IMR-90 (cell line): ENCODE measurements at regions not wholly inside any gene's neighbourhood (a gene's known extent, or its start where the extent isn't known, plus 50 kb on each side); places are given as distances from the start of the nearest gene placed in this dataset.

Source experiments
- ATAC-seq: fragments of 200-7000 bp; cut with Tn5 transposase; 2 replicates; pipeline ENCODE4 v1.9.1; 2020; ENCODE audit warnings: low read depth, mild to moderate bottlenecking, moderate library complexity
- BruUV-seq: library from RNA; stranded (reverse); fragments of 400-500 nt; replicated peaks from 2 replicates; lab custom pipeline; 2021; lab: Mats Ljungman, UMichigan
- CTCF ChIA-PET: fragments of 300-600 bp; formaldehyde crosslinking; extraction: SDS; loops from one replicate; lab custom pipeline; 2021; ENCODE audit warnings: antibody characterized with exemption; lab: Yijun Ruan, JAX
- POLR2A ChIA-PET: fragments of 300-600 bp; sonication (Branson Sonifier 250); formaldehyde crosslinking; loops from one replicate; lab custom pipeline; 2022; ENCODE audit warnings: antibody characterized with exemption; ENCODE audit not compliant: unreplicated experiment; lab: Charles Lee
- DNase-seq: peaks from one replicate; pipeline ENCODE4 v3.0.0; 2013
- H2AFZ ChIP-seq: replicated peaks from 2 replicates; pipeline ENCODE3; 2013; ENCODE audit warnings: low read length, mild to moderate bottlenecking; ENCODE audit not compliant: poor library complexity
- H2AK5ac ChIP-seq: 2 replicates; pipeline ENCODE4 v1.6.1; 2013; ENCODE audit warnings: low read depth, low read length, inconsistent platforms
- H2AK9ac ChIP-seq: replicated peaks from 2 replicates; pipeline ENCODE3; 2013; ENCODE audit warnings: mild to moderate bottlenecking, low read depth, low read length, moderate library complexity; ENCODE audit not compliant: poor library complexity
- H2BK120ac ChIP-seq: 2 replicates; pipeline ENCODE4 v1.6.1; 2013; ENCODE audit warnings: low read depth, low read length, inconsistent platforms
- H2BK15ac ChIP-seq: 3 replicates; pipeline ENCODE4 v1.6.1; 2013; ENCODE audit warnings: low read depth, low read length, inconsistent platforms
- H2BK20ac ChIP-seq: 2 replicates; pipeline ENCODE4 v1.6.1; 2013; ENCODE audit warnings: low read depth, mild to moderate bottlenecking, inconsistent platforms, low read length, moderate library complexity
- H2BK5ac ChIP-seq: 2 replicates; pipeline ENCODE4 v1.6.1; 2013; ENCODE audit warnings: mild to moderate bottlenecking, low read depth, low read length, inconsistent platforms; ENCODE audit not compliant: poor library complexity, severe bottlenecking
- H3K14ac ChIP-seq: replicated peaks from 2 replicates; pipeline ENCODE4 v1.6.1; 2013; ENCODE audit warnings: low read depth, low read length, inconsistent platforms
- H3K18ac ChIP-seq: 2 replicates; pipeline ENCODE4 v1.6.1; 2013; ENCODE audit warnings: low read depth, low read length, control low read depth
- H3K23ac ChIP-seq: 2 replicates; pipeline ENCODE4 v1.6.1; 2013; ENCODE audit warnings: low read depth, low read length, inconsistent platforms
- H3K27ac ChIP-seq: 2 replicates; pipeline ENCODE4 v1.5.1; 2013; ENCODE audit warnings: mild to moderate bottlenecking, control low read depth, low read length; ENCODE audit not compliant: insufficient read depth
- H3K27me3 ChIP-seq: 2 replicates; pipeline ENCODE4 v1.6.1; 2013; ENCODE audit warnings: low read length; ENCODE audit not compliant: control insufficient read depth, insufficient read depth
- H3K36me3 ChIP-seq: 2 replicates; pipeline ENCODE4 v1.6.1; 2013; ENCODE audit warnings: low read length, mixed read lengths; ENCODE audit not compliant: control insufficient read depth, insufficient read depth
- H3K4ac ChIP-seq: 2 replicates; pipeline ENCODE4 v1.6.1; 2013; ENCODE audit warnings: low read depth, low read length, inconsistent platforms
- H3K4me1 ChIP-seq: 2 replicates; pipeline ENCODE4 v1.6.1; 2013; ENCODE audit warnings: low read length, mixed read lengths; ENCODE audit not compliant: control insufficient read depth, insufficient read depth
- H3K4me2 ChIP-seq: 2 replicates; pipeline ENCODE4 v1.6.1; 2013; ENCODE audit warnings: low read depth, mild to moderate bottlenecking, control low read depth, low read length, moderate library complexity
- H3K4me3 ChIP-seq: 2 replicates; pipeline ENCODE4 v1.5.1; 2013; ENCODE audit warnings: low read depth, mild to moderate bottlenecking, control low read depth, low read length, moderate library complexity; ENCODE audit not compliant: insufficient read depth
- H3K56ac ChIP-seq: 2 replicates; pipeline ENCODE4 v1.6.1; 2013; ENCODE audit warnings: low read length, inconsistent platforms; ENCODE audit not compliant: insufficient read depth; ENCODE audit errors: extremely low read depth
- H3K79me1 ChIP-seq, 2 experiments: 2 replicates each; pipeline ENCODE4 v1.6.1; 2013; ENCODE audit warnings: low read length in 2 of 2, inconsistent platforms in 1 of 2, low read depth in 1 of 2
- H3K9ac ChIP-seq: 2 replicates; pipeline ENCODE4 v1.6.1; 2013; ENCODE audit warnings: low read depth, low read length, control low read depth
- H3K9me1 ChIP-seq: 2 replicates; pipeline ENCODE4 v1.6.1; 2013; ENCODE audit warnings: low read length, inconsistent platforms; ENCODE audit not compliant: insufficient read depth
- H3K9me3 ChIP-seq: 2 replicates; pipeline ENCODE4 v1.6.1; 2013; ENCODE audit warnings: low read length; ENCODE audit not compliant: control insufficient read depth, insufficient read depth
- H4K20me1 ChIP-seq: 2 replicates; pipeline ENCODE4 v1.6.1; 2013; ENCODE audit warnings: low read length, inconsistent platforms; ENCODE audit not compliant: insufficient read depth
- H4K5ac ChIP-seq: 2 replicates; pipeline ENCODE4 v1.6.1; 2013; ENCODE audit warnings: mild to moderate bottlenecking, low read depth, low read length, control low read depth
- H4K8ac ChIP-seq, 2 experiments: 2 replicates each; pipeline ENCODE4 v1.6.1; 2013; ENCODE audit warnings: low read depth in 2 of 2, low read length in 2 of 2, control low read depth in 1 of 2, inconsistent platforms in 1 of 2
- H4K91ac ChIP-seq: 2 replicates; pipeline ENCODE4 v1.6.1; 2013; ENCODE audit warnings: low read depth, low read length, inconsistent platforms; ENCODE audit not compliant: insufficient read depth
- BHLHE40 ChIP-seq: fragments of 150-350 bp; IDR thresholded peaks from 2 replicates; pipeline ENCODE4 v1.6.1; 2016; ENCODE audit warnings: mild to moderate bottlenecking, low read depth, low read length
- CEBPB ChIP-seq: IDR thresholded peaks from 2 replicates; pipeline ENCODE4 v1.6.1; 2012; ENCODE audit warnings: low read depth, low read length, improper control_type of control experiment
- CHD1 ChIP-seq: IDR thresholded peaks from 2 replicates; pipeline ENCODE4 v1.6.1; 2012; ENCODE audit warnings: low read depth, low read length, improper control_type of control experiment
- FOS ChIP-seq: fragments of 150-350 bp; IDR thresholded peaks from 2 replicates; pipeline ENCODE4 v1.6.1; 2016; ENCODE audit warnings: low read depth, low read length
- MAFK ChIP-seq: IDR thresholded peaks from 2 replicates; pipeline ENCODE4 v1.6.1; 2012; ENCODE audit warnings: low read depth, low read length, improper control_type of control experiment
- MAZ ChIP-seq: IDR thresholded peaks from 2 replicates; pipeline ENCODE4 v1.6.1; 2012; ENCODE audit warnings: low read depth, mild to moderate bottlenecking, low read length, improper control_type of control experiment, moderate library complexity, borderline replicate concordance
- MXI1 ChIP-seq: IDR thresholded peaks from 2 replicates; pipeline ENCODE4 v1.6.1; 2012; ENCODE audit warnings: low read depth, mild to moderate bottlenecking, low read length, moderate library complexity, borderline replicate concordance
- NFE2L2 ChIP-seq: fragments of 150-350 bp; IDR thresholded peaks from 2 replicates; pipeline ENCODE4 v1.6.1; 2016; ENCODE audit warnings: low read depth, mild to moderate bottlenecking, low read length
- RAD21 ChIP-seq: IDR thresholded peaks from 2 replicates; pipeline ENCODE4 v1.6.1; 2012; ENCODE audit warnings: low read length, improper control_type of control experiment
- RCOR1 ChIP-seq: IDR thresholded peaks from 2 replicates; pipeline ENCODE4 v1.6.1; 2012; ENCODE audit warnings: mild to moderate bottlenecking, low read length, improper control_type of control experiment; ENCODE audit not compliant: insufficient replicate concordance
- SMC3 ChIP-seq: fragments of 150-350 bp; IDR thresholded peaks from 2 replicates; pipeline ENCODE4 v1.6.1; 2016; ENCODE audit warnings: low read depth, mild to moderate bottlenecking, antibody characterized with exemption, low read length, moderate library complexity
- USF2 ChIP-seq: fragments of 150-350 bp; IDR thresholded peaks from 2 replicates; pipeline ENCODE4 v1.6.1; 2017; ENCODE audit warnings: mild to moderate bottlenecking, antibody characterized with exemption, low read length, low read depth
- WGBS, 2 experiments: methylation state at CpG; one replicate each; pipeline versions ENCODE4 v1.1.5 to v1.1.7; 2013; ENCODE audit warnings: missing lambda C conversion rate in 2 of 2; ENCODE audit not compliant: insufficient read length in 1 of 2; ENCODE audit errors: extremely low coverage in 2 of 2; 5-methylcytosine and 5-hydroxymethylcytosine counted together
- dilution Hi-C: fragments of 300-500 bp; cut with HindIII; formaldehyde crosslinking; loops from one replicate; pipeline ENCODE4 v1.14.3; 2018; ENCODE audit warnings: low sequenced_read_pairs; ENCODE audit not compliant: unreplicated experiment
- in situ Hi-C: fragments of 300-500 bp; cut with MboI; formaldehyde crosslinking; loops from 3 replicates; pipeline ENCODE4 v1.14.3; 2019; ENCODE audit warnings: low sequenced_read_pairs, inconsistent platforms, mixed read lengths
- intact Hi-C: fragments of 100-400 bp; cut with micrococcal nuclease; formaldehyde crosslinking; loops from 2 replicates; pipeline ENCODE4 v1.10.0; 2022

GRCh38 chr6:103326760-103327757 lies 1532.7 kb downstream of the HACE1 start:
- Histone ChIP-seq H2AK9ac (no peak overlapping the region), H3K23ac (no peak overlapping the region), H3K9ac (no peak overlapping the region), H2BK15ac (no peak overlapping the region), H2BK120ac (no peak overlapping the region), H3K18ac (no peak overlapping the region), H3K14ac (no peak overlapping the region), H2AK5ac (no peak overlapping the region), H2BK20ac (no peak overlapping the region), H4K5ac (no peak overlapping the region), H3K4me1 (no peaks in the 10 kb centered on the region), H3K4me2 (no peak overlapping the region), H3K4ac (no peak overlapping the region), H2AFZ (no peak overlapping the region), H3K56ac (no peak overlapping the region), H3K27me3 (no peaks in the 10 kb centered on the region), H3K9me3 (peaks cover 4% of the 10 kb centered on the region), H3K27ac (no peak overlapping the region), H4K8ac (no peak overlapping the region), H4K20me1 (no peaks in the 10 kb centered on the region), H4K91ac (no peak overlapping the region), H3K79me1 (no peaks in the 10 kb centered on the region), H3K9me1 (no peaks in the 10 kb centered on the region), H3K4me3 (no peak overlapping the region), H3K36me3 (no peaks in the 10 kb centered on the region), H2BK5ac (no peak overlapping the region)
- TF ChIP-seq CHD1 (no peak), FOS (no peak), MAFK (no peak), CEBPB (no peak), SMC3 (no peak), MXI1 (no peak), RAD21 (no peak), MAZ (no peak), NFE2L2 (no peak), BHLHE40 (no peak), RCOR1 (no peak), USF2 (no peak)
- ChIA-PET CTCF (no interaction called here), POLR2A (no interaction called here)
- in situ Hi-C loops: no loop called here
- DNase-seq (no peak), ATAC-seq (no peak)
- dilution Hi-C loops: no loop called here
- intact Hi-C loops: no loop called here
- no TSS peak for BruUV-seq
- WGBS, 2 experiments: no CpG with 5 or more reads among the region's 4 CpGs
